ENCODE measurements at regions not wholly inside any gene's neighbourhood (a gene's known extent, or its start where the extent isn't known, plus 50 kb on each side); places are given as distances from the start of the nearest gene placed in this dataset.
"Not testable (repeated sequence)": the region's sequence is repeated elsewhere in the genome, so short reads cannot be mapped to it uniquely, and the experiment has no call there.

GRCh38 chr14:44453433-44454171, 53.5 kb downstream of the FSCB start:
- DNase-seq: no peak

GRCh38 chr14:44450232-44450631, 56.9 kb downstream of the FSCB start:
- DNase-seq: not testable (repeated sequence)

- DNase-seq: no peak
These were observed 57.4 kb downstream of the FSCB start for GRCh38 chr14:44449680-44450079.

- DNase-seq: no peak
These were observed 58.1 kb downstream of the FSCB start for GRCh38 chr14:44448951-44449358.

- DNase-seq: no peak
These were observed 60.1 kb downstream of the FSCB start for GRCh38 chr14:44446965-44447364.

- DNase-seq: no peak
These were observed 62.6 kb downstream of the FSCB start for GRCh38 chr14:44444454-44444853.

- DNase-seq: no peak
These were observed 68.1 kb downstream of the FSCB start for GRCh38 chr14:44438936-44439335.

GRCh38 chr14:44438221-44438620, 68.9 kb downstream of the FSCB start:
- DNase-seq: no peak

DNA sequence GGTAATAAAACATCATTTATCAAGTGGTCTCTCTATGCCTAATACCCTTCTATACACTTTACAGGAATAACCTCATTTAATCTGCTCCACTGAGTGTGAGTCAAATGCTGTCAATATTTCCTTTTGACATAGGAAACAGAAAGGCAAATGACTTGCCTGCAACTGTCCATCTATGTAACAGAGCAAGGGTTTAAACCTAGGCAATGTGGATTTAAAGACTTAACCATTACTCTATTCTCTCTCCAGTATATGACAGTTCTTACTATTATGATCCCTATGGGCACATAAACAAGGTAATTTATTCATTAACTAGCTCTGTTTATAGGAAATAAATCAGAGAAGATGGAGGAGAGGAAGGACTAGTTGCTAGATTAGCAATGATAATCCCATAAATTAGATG, 70.6 kb downstream of the FSCB start:
- DNase-seq: no peak

DNA sequence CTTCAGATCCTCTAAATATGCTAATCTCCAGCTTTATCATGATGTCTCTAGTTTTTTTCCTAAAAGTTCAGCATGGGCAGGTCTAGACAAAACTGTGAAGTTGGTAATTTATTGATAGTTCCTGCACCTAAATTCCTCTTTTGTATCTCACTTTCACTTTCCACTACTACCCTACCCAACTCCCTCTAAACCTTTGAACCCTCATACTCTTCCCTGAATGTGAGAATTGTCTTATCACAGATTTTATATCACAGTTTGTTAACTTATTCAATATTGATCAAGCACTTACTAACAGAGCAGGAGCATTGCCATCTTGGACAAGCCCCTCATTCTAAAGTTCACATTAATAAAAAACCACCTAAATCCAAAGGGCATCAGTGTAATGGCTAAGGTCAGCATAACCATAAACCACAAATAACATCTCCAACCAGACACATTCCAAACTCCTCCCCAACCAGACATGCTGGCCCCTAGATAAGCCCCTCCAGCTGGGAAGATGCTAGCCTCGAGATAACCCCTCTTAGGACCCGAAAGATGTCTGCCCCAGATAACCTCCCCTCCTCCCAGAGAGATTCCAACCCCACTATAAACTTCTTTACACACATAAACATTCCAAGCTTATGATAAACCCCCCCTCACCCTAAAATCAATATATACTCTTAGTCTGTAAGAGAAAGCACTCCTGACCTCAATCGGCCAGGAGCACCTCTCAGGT, 78.7 kb downstream of the FSCB start:
- no peak for DNase-seq

GRCh38 chr14:44422699-44423098, 84.4 kb downstream of the FSCB start:
- no peak for DNase-seq

GRCh38 chr14:44420226-44420625, 86.9 kb downstream of the FSCB start:
- DNase-seq: no peak

GRCh38 chr14:44418856-44419255, 88.2 kb downstream of the FSCB start:
- no peak for DNase-seq

DNA sequence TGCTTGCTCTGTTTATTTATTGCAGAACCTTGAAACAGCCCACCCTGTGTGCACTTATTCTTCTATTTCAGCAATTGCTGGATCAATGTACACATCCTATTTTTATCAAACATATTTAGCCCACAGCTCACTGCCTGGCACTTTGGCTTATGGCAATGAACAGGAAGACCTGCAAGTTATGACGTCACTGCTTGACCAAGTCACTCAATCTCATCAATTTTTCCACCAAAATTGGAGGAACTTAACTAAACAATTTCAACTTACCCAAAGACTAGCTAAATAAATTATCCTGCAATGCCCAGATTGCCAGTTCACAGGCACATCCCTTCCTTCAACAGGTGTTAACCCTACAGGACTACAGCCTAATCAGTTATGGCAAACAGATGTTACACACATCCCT, 89.3 kb downstream of the FSCB start:
- no peak for DNase-seq

DNA sequence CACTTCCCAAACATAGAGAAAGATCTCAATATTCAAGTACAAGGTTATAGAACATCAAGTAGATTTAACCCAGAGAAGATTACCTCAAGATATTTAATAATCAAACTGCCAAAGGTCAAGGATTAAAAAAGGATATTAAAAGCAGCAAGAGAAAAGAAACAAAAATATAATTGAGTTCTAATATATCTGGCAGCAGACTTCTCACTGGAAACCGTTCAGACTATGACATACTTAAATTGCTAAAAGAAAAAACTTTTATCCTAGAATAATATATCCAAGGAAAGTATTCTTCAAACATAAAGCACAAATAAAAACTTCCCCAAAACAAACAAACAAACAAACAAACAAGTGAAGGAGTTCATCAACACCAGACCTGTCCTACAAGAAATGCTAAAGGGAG, 92.4 kb downstream of the FSCB start:
- DNase-seq: no peak

- no peak for DNase-seq
These were observed 94.1 kb downstream of the FSCB start for GRCh38 chr14:44412858-44413569.

DNA sequence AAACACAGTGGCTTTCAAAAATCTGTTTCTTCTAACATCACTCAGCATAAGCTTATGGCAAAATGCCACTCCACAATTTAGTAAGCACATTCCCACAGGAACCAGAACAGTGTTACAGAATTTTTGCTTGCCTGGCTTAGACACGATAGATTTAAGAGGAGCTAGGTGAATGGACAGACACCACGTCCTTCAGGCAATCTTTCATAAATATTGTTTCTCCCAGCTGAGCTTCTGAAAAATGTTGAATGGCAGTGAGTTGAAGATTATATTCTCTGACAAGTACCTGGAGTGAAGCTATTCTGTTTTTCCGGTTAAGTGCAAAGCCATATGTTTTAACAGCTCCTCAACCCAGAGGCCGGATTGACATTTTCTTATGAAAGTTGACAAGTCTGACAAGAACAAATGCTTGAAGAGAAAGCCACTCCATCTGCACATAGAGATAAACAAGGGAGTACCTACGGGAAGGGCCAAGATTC, 102.0 kb downstream of the FSCB start:
- DNase-seq: no peak

- DNase-seq: no peak
These were observed 102.5 kb downstream of the FSCB start for GRCh38 chr14:44404599-44404998.

DNA sequence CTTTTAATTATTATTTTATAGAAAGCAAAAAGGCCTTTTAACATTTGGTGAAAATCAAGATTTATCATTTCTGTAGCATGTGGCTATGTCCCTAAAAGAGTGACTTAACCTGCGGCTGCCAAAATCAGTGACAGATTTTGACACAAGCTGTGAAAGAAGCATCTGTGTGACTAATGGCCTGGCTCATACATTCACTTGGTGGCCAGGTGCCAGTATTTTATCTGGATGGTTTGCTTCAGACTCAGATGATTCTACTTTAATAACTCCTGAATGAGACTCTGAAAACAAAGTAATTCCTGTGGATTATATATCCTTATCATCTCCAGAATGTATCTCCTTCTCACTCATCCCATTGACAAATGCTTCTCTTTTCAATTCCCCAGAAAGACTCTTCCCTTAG, 103.0 kb downstream of the FSCB start:
- DNase-seq: no peak

GRCh38 chr14:44403193-44403592, 103.9 kb downstream of the FSCB start:
- DNase-seq: no peak

GRCh38 chr14:44396226-44396625, 110.9 kb downstream of the FSCB start:
- no peak for DNase-seq

GRCh38 chr14:44392984-44393383, 114.1 kb downstream of the FSCB start:
- no peak for DNase-seq

- DNase-seq: no peak
These were observed 118.8 kb downstream of the FSCB start for GRCh38 chr14:44388306-44388705.

- no peak for DNase-seq
These were observed 121.2 kb downstream of the FSCB start for GRCh38 chr14:44385906-44386305.

All from stimulated activated CD4-positive, alpha-beta T cell treated with anti-CD3 and anti-CD28 coated beads, Interleukin-2, amount 100 ng/mL, for 24 hours (primary cell).